ENCODE measurements at regions not wholly inside any gene's neighbourhood (a gene's known extent, or its start where the extent isn't known, plus 50 kb on each side); places are given as distances from the start of the nearest gene placed in this dataset.

DNA sequence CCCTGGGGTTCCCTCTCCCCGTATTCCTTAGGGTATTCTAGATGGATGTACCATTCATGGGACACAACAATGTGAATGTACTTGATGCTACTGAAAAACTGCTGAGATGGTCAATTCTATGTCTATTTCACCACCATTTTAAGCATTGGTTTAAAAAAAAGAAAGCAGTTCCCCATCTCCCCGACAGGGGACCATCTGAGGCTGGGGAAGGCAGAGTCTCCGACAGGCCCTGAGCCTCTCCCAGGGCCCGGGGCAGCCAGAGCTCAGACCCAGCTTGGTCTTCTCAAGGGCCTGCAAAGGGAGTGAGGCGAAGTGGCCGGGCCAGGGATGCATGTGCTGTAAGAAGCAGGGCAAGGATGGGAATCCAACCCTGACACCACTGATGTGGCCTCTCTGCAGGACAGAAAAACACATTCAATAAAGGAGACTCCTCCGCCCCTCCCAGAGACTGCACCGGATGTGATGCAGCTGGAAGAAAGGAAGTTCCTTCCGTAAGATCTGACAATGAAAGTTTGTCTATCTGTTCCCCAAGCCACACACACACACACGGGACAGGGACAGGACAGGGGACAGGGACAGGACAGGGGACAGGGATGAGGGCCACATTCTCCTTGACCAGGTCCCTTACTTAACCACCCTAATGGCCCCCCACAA, 234.1 kb downstream of the BCL11B start:
- intact Hi-C loops (cut with micrococcal nuclease; ENCODE audit: unreplicated experiment), result no loop called here
- no peaks in the 10 kb centered on the region for H3K4me1 Mint-ChIP-seq (ENCODE audit: low read depth, unreplicated experiment)
- Histone ChIP-seq H3K4me3 (ENCODE audit: low read depth, low read length) (no peak overlapping the region), H3K4me1 (no peaks in the 10 kb centered on the region), H3K36me3 (ENCODE audit: control insufficient read depth, insufficient read depth, low read length) (no peaks in the 10 kb centered on the region), H3K27me3 (replicated peaks; ENCODE audit: control insufficient read depth, insufficient read depth, low read length) (no peaks in the 10 kb centered on the region), H3K9me3 (no peaks in the 10 kb centered on the region)
- no peaks in the 10 kb centered on the region for H3K9me3 Mint-ChIP-seq (ENCODE audit: unreplicated experiment)
- no TSS peak for BruUV-seq (replicated peaks)
- no peaks in the 10 kb centered on the region for H3K36me3 Mint-ChIP-seq (ENCODE audit: insufficient read depth, unreplicated experiment)
- H3K4me3 Mint-ChIP-seq (ENCODE audit: unreplicated experiment), result no peak overlapping the region
- peaks cover 3% of the 10 kb centered on the region for H3K27me3 Mint-ChIP-seq (ENCODE audit: insufficient read depth, unreplicated experiment)
- H3K27ac Mint-ChIP-seq (ENCODE audit: unreplicated experiment), result no peak overlapping the region
- POLR2A ChIA-PET, result no interaction called here
- TF ChIP-seq, protein P1, sequence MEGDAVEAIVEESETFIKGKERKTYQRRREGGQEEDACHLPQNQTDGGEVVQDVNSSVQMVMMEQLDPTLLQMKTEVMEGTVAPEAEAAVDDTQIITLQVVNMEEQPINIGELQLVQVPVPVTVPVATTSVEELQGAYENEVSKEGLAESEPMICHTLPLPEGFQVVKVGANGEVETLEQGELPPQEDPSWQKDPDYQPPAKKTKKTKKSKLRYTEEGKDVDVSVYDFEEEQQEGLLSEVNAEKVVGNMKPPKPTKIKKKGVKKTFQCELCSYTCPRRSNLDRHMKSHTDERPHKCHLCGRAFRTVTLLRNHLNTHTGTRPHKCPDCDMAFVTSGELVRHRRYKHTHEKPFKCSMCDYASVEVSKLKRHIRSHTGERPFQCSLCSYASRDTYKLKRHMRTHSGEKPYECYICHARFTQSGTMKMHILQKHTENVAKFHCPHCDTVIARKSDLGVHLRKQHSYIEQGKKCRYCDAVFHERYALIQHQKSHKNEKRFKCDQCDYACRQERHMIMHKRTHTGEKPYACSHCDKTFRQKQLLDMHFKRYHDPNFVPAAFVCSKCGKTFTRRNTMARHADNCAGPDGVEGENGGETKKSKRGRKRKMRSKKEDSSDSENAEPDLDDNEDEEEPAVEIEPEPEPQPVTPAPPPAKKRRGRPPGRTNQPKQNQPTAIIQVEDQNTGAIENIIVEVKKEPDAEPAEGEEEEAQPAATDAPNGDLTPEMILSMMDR (IDR thresholded peaks at IDR 0.05; ENCODE audit: insufficient read depth in 1 of 2, low read depth in 1 of 2, low read length in 1 of 2, severe bottlenecking in 1 of 2, unreplicated experiment in 1 of 2), result no peak
- CTCF ChIA-PET, result no interaction called here
- no peak for DNase-seq

DNA sequence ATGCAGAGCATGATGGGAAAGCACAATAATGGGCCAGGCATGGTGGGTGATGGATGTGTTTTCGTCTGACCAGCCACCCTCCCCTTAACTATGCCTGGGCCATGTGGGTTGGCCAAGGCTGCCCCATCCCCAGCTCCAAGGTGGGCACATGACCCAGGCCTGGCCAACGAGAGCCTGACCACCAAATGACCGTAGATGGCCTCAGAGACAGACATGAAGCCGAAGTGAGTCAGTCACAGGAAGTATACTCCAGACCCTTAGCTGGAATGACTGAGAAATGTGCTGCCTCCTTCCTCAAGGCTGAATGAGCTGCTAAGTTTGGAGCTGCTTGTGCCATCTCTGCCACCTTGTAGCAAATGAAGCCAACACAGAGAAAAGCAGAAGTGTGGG, 233.6 kb downstream of the BCL11B start:
- no TSS peak for BruUV-seq (replicated peaks)
- H3K27me3 Mint-ChIP-seq (ENCODE audit: insufficient read depth, unreplicated experiment), result peaks cover 3% of the 10 kb centered on the region
- H3K4me1 ChIP-seq, result no peaks in the 10 kb centered on the region
- H3K4me3 Mint-ChIP-seq (ENCODE audit: unreplicated experiment), result no peak overlapping the region
- H3K27me3 ChIP-seq (replicated peaks; ENCODE audit: control insufficient read depth, insufficient read depth, low read length), result no peaks in the 10 kb centered on the region
- TF ChIP-seq, protein P1 (IDR thresholded peaks at IDR 0.05; ENCODE audit: insufficient read depth in 1 of 2, low read depth in 1 of 2, low read length in 1 of 2, severe bottlenecking in 1 of 2, unreplicated experiment in 1 of 2), result no peak
- CTCF ChIA-PET, result no interaction called here
- POLR2A ChIA-PET, result no interaction called here
- H3K9me3 Mint-ChIP-seq (ENCODE audit: unreplicated experiment), result no peaks in the 10 kb centered on the region
- H3K9me3 ChIP-seq, result no peaks in the 10 kb centered on the region
- no peak for DNase-seq
- no peaks in the 10 kb centered on the region for H3K36me3 Mint-ChIP-seq (ENCODE audit: insufficient read depth, unreplicated experiment)
- intact Hi-C loops (cut with micrococcal nuclease; ENCODE audit: unreplicated experiment), result no loop called here
- no peak overlapping the region for H3K4me3 ChIP-seq (ENCODE audit: low read depth, low read length)
- no peaks in the 10 kb centered on the region for H3K36me3 ChIP-seq (ENCODE audit: control insufficient read depth, insufficient read depth, low read length)
- H3K4me1 Mint-ChIP-seq (ENCODE audit: low read depth, unreplicated experiment), result no peaks in the 10 kb centered on the region
- H3K27ac Mint-ChIP-seq (ENCODE audit: unreplicated experiment), result no peak overlapping the region

DNA sequence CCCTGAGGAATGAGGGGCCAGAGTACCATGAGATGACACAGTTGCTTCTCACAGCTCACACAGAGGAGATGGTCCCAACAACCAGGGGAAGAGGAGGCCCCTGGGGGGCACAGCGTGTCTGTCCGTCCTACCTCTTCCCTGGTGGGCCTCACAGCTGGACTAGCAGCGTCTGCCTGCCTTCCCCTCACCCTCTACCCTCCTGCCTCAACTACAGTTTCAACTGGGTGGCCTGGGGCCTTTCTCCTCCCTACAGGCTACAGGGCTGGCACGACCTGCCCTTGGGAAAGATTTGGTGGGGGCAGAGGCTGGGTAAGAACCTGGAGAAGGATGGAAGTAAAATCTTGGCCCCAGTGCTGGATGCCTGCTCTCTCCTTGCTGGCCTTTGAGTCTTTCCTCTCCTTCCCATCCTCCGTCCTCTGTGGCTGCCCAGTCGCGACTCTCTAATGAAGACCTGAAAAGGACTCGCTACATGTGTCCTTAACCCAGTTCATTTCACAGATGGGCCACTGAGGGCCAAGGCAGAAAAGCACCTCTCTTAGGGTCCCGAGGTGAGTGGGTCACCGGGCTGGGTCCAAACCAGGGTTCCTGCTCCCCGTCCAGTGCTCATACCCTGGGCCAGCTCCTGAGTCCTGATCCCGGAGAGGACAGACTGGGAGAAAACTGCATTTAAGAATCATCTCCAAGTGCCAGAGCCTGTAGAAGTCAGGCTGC, 232.5 kb downstream of the BCL11B start:
- intact Hi-C loops (cut with micrococcal nuclease; ENCODE audit: unreplicated experiment), result no loop called here
- TF ChIP-seq, protein P1 (IDR thresholded peaks at IDR 0.05; ENCODE audit: insufficient read depth in 1 of 2, low read depth in 1 of 2, low read length in 1 of 2, severe bottlenecking in 1 of 2, unreplicated experiment in 1 of 2), result no peak
- no peak overlapping the region for H3K4me3 ChIP-seq (ENCODE audit: low read depth, low read length)
- CTCF ChIA-PET, result no interaction called here
- BruUV-seq (replicated peaks), result no TSS peak
- H3K4me1 ChIP-seq, result no peaks in the 10 kb centered on the region
- Mint-ChIP-seq H3K36me3 (ENCODE audit: insufficient read depth, unreplicated experiment) (no peaks in the 10 kb centered on the region), H3K4me1 (ENCODE audit: low read depth, unreplicated experiment) (no peaks in the 10 kb centered on the region), H3K9me3 (ENCODE audit: unreplicated experiment) (no peaks in the 10 kb centered on the region), H3K4me3 (ENCODE audit: unreplicated experiment) (no peak overlapping the region), H3K27me3 (ENCODE audit: insufficient read depth, unreplicated experiment) (peaks cover 3% of the 10 kb centered on the region), H3K27ac (ENCODE audit: unreplicated experiment) (no peak overlapping the region)
- no peaks in the 10 kb centered on the region for H3K36me3 ChIP-seq (ENCODE audit: control insufficient read depth, insufficient read depth, low read length)
- no peaks in the 10 kb centered on the region for H3K27me3 ChIP-seq (replicated peaks; ENCODE audit: control insufficient read depth, insufficient read depth, low read length)
- H3K9me3 ChIP-seq, result no peaks in the 10 kb centered on the region
- POLR2A ChIA-PET, result no interaction called here
- no peak for DNase-seq

Data from Caco-2 (cell line).